ENCODE measurements at regions not wholly inside any gene's neighbourhood (a gene's known extent, or its start where the extent isn't known, plus 50 kb on each side); places are given as distances from the start of the nearest gene placed in this dataset.

- TF ChIP-seq ZNF384 (IDR thresholded peaks at IDR 0.05) (no peak), NFRKB (IDR thresholded peaks at IDR 0.05) (no peak), FOXM1 (IDR thresholded peaks at IDR 0.05; ENCODE audit: borderline replicate concordance) (no peak), ARNT (IDR thresholded peaks at IDR 0.05) (no peak), SUZ12 (IDR thresholded peaks at IDR 0.05) (no peak), SP1 (IDR thresholded peaks at IDR 0.05) (no peak), TARDBP (IDR thresholded peaks at IDR 0.05) (no peak), HDGF (IDR thresholded peaks at IDR 0.05; ENCODE audit: borderline replicate concordance) (no peak), FOXK2 (IDR thresholded peaks at IDR 0.05) (no peak)
Observed at GRCh38 chr3:102599819-102600576, 165.2 kb downstream of the ZPLD1 start.

All from HEK293T (cell line).